ENCODE measurements at regions not wholly inside any gene's neighbourhood (a gene's known extent, or its start where the extent isn't known, plus 50 kb on each side); places are given as distances from the start of the nearest gene placed in this dataset.

DNA sequence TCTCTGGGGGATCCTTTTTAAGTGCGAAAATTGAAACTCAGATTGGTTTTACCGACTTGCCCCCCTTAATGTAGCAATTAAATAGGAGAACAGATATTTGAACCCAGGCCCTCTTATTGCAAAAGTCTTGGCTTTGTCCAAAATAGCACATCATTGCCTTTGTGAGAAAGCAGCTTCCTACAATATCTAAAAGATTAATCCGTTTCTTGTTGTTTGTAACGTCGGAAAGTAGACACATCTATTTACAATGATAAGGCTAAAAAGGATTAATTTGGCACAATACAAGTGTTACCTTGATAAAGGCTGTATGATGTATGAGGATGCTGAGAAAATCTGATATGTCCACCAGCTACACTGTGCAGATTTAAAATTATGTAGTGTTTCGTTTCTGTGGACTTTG, 108.7 kb upstream of the SLC10A2 start:
- DNase-seq, result no peak
- no peak for TF ChIP-seq EZH2 (IDR thresholded peaks at IDR 0.05; ENCODE audit: borderline replicate concordance, low read depth, low read length, severe bottlenecking)
- TF ChIP-seq, protein P1, sequence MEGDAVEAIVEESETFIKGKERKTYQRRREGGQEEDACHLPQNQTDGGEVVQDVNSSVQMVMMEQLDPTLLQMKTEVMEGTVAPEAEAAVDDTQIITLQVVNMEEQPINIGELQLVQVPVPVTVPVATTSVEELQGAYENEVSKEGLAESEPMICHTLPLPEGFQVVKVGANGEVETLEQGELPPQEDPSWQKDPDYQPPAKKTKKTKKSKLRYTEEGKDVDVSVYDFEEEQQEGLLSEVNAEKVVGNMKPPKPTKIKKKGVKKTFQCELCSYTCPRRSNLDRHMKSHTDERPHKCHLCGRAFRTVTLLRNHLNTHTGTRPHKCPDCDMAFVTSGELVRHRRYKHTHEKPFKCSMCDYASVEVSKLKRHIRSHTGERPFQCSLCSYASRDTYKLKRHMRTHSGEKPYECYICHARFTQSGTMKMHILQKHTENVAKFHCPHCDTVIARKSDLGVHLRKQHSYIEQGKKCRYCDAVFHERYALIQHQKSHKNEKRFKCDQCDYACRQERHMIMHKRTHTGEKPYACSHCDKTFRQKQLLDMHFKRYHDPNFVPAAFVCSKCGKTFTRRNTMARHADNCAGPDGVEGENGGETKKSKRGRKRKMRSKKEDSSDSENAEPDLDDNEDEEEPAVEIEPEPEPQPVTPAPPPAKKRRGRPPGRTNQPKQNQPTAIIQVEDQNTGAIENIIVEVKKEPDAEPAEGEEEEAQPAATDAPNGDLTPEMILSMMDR (IDR thresholded peaks at IDR 0.05; ENCODE audit: borderline replicate concordance, extremely low read depth, low read length, poor library complexity, severe bottlenecking), result no peak

DNA sequence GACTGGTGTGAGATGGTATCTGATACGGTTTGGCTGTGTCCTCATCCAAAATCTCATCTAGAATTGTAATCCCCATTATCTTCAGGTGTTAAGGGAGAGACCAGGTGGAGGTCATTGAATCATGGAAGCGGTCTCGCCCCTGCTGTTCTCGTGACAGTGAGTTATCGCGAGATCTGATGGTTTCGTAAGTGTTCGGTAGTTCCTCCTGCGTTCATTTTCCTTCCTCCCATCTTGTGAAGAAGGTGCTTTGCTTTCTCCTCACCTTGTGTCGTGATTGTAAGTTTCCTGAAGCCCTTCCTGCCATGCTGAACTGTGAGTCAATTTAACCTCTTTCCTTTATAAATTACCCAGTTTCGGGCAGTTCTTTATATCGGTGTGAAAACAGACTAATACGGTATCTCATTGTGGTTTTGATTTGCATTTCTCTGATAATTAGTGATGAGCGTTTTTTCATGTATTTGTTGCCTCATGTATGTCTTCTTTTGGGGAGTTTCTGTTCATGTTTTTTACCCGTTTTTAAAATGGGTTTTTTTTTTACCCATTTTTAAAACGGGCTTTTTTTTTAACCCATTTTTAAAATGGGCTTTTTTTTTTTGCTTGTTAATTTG, 102.8 kb upstream of the SLC10A2 start:
- Histone ChIP-seq H3K4me1 (ENCODE audit: insufficient read depth, low read length) (no peaks in the 10 kb centered on the region), H3K79me2 (ENCODE audit: insufficient read depth, low read length) (no peaks in the 10 kb centered on the region), H3K9ac (ENCODE audit: low read depth, low read length) (no peak overlapping the region), H3K4me3 (ENCODE audit: low read depth in 1 of 2, low read length in 2 of 2) (no peak overlapping the region), H3K36me3 (ENCODE audit: insufficient read depth, low read length) (no peaks in the 10 kb centered on the region), H3K27ac (ENCODE audit: low read length) (no peak overlapping the region), H4K20me1 (ENCODE audit: insufficient read depth, low read length) (no peaks in the 10 kb centered on the region), H3K4me2 (ENCODE audit: insufficient read depth, low read length) (no peak overlapping the region), H3K27me3 (ENCODE audit: insufficient read depth, low read length, poor library complexity) (no peaks in the 10 kb centered on the region), H3K9me3 (ENCODE audit: insufficient read depth, low read length, severe bottlenecking) (no peaks in the 10 kb centered on the region), H2AFZ (ENCODE audit: low read depth, low read length) (no peak overlapping the region)
- no peak for ATAC-seq (ENCODE audit: insufficient read depth, low read depth)
- DNase-seq, result no peak
- no peak for TF ChIP-seq EZH2 (IDR thresholded peaks at IDR 0.05; ENCODE audit: borderline replicate concordance, low read depth, low read length, severe bottlenecking)
- TF ChIP-seq, protein P1 (IDR thresholded peaks at IDR 0.05; ENCODE audit: borderline replicate concordance, extremely low read depth, low read length, poor library complexity, severe bottlenecking), result no peak

More for the DNA sequence above, 108.7 kb upstream of the SLC10A2 start:
- Histone ChIP-seq H3K79me2 (ENCODE audit: insufficient read depth, low read length) (no peaks in the 10 kb centered on the region), H3K4me1 (ENCODE audit: insufficient read depth, low read length) (no peaks in the 10 kb centered on the region), H3K4me2 (ENCODE audit: insufficient read depth, low read length) (no peak overlapping the region), H3K9ac (ENCODE audit: low read depth, low read length) (no peak overlapping the region), H3K27ac (ENCODE audit: low read length) (no peak overlapping the region), H3K27me3 (ENCODE audit: insufficient read depth, low read length, poor library complexity) (no peaks in the 10 kb centered on the region), H3K36me3 (ENCODE audit: insufficient read depth, low read length) (no peaks in the 10 kb centered on the region), H4K20me1 (ENCODE audit: insufficient read depth, low read length) (no peaks in the 10 kb centered on the region), H2AFZ (ENCODE audit: low read depth, low read length) (no peak overlapping the region), H3K4me3 (ENCODE audit: low read depth in 1 of 2, low read length in 2 of 2) (no peak overlapping the region), H3K9me3 (ENCODE audit: insufficient read depth, low read length, severe bottlenecking) (no peaks in the 10 kb centered on the region)
- no peak for ATAC-seq (ENCODE audit: insufficient read depth, low read depth)

DNA sequence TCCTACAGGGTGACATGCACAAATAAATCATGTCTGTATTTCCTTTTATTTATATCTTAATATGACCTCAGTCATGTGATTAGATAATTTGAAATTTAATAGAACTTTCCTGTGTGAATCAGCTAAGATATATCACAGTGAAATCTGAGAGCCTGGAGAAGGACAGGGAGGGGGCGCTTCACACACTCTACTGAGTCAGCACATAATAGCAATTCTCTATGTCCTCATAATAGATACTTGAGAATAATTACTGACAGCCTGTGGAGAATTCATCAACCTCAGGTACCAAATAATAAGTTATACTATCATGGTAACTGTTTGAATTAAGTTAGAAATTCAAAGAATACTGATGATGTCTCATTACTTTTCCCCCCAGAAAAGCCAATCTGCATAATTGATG, 98.0 kb upstream of the SLC10A2 start:
- Histone ChIP-seq H4K20me1 (ENCODE audit: insufficient read depth, low read length) (no peaks in the 10 kb centered on the region), H3K36me3 (ENCODE audit: insufficient read depth, low read length) (no peaks in the 10 kb centered on the region), H2AFZ (ENCODE audit: low read depth, low read length) (no peak overlapping the region), H3K79me2 (ENCODE audit: insufficient read depth, low read length) (no peaks in the 10 kb centered on the region), H3K4me3 (ENCODE audit: low read depth in 1 of 2, low read length in 2 of 2) (no peak overlapping the region), H3K4me2 (ENCODE audit: insufficient read depth, low read length) (no peak overlapping the region), H3K27ac (ENCODE audit: low read length) (no peak overlapping the region), H3K27me3 (ENCODE audit: insufficient read depth, low read length, poor library complexity) (no peaks in the 10 kb centered on the region), H3K4me1 (ENCODE audit: insufficient read depth, low read length) (no peaks in the 10 kb centered on the region), H3K9me3 (ENCODE audit: insufficient read depth, low read length, severe bottlenecking) (no peaks in the 10 kb centered on the region), H3K9ac (ENCODE audit: low read depth, low read length) (no peak overlapping the region)
- no peak for DNase-seq
- ATAC-seq (ENCODE audit: insufficient read depth, low read depth), result no peak
- TF ChIP-seq, protein P1 (IDR thresholded peaks at IDR 0.05; ENCODE audit: borderline replicate concordance, extremely low read depth, low read length, poor library complexity, severe bottlenecking), result no peak
- no peak for TF ChIP-seq EZH2 (IDR thresholded peaks at IDR 0.05; ENCODE audit: borderline replicate concordance, low read depth, low read length, severe bottlenecking)
